Esophagus mucosa (tissue), 1 donor: ENCODE measurements at regions not wholly inside any gene's neighbourhood (a gene's known extent, or its start where the extent isn't known, plus 50 kb on each side); places are given as distances from the start of the nearest gene placed in this dataset.
A peak's percentile ranks its signal among the peaks of the same experiment; 100 is the strongest.

Experiments
- ATAC-seq: fragments of 200-7000 bp; cut with Tn5 transposase; one replicate; pipeline ENCODE4 v1.9.1; 2020
- donor health status: DM: yes; HTN: yes; CAD: no.

- ATAC-seq: no peak
These were observed 163.4 kb downstream of the COL6A3 start for GRCh38 chr2:237250599-237250998.

- no peak for ATAC-seq
These were observed 162.0 kb downstream of the COL6A3 start for GRCh38 chr2:237251986-237252385.

- ATAC-seq: peak; percentile 47
These were observed 160.8 kb downstream of the COL6A3 start for GRCh38 chr2:237253046-237253702.

- ATAC-seq: no peak
These were observed 159.5 kb downstream of the COL6A3 start for GRCh38 chr2:237254369-237254861.

- ATAC-seq: no peak
These were observed 158.9 kb downstream of the COL6A3 start for GRCh38 chr2:237254911-237255578.

- ATAC-seq: no peak
These were observed 157.1 kb downstream of the COL6A3 start for GRCh38 chr2:237256887-237257286.

- ATAC-seq: no peak
These were observed 156.5 kb downstream of the COL6A3 start for GRCh38 chr2:237257471-237257951.

GRCh38 chr2:237258116-237258515 lies 155.8 kb downstream of the COL6A3 start:
- no peak for ATAC-seq

GRCh38 chr2:237258615-237259014 lies 155.3 kb downstream of the COL6A3 start:
- no peak for ATAC-seq

GRCh38 chr2:237259201-237259600 lies 154.8 kb downstream of the COL6A3 start:
- ATAC-seq: no peak

GRCh38 chr2:237260039-237260620 lies 153.8 kb downstream of the COL6A3 start:
- ATAC-seq: no peak

- ATAC-seq: no peak
These were observed 153.3 kb downstream of the COL6A3 start for GRCh38 chr2:237260686-237261085.

- ATAC-seq: no peak
These were observed 152.6 kb downstream of the COL6A3 start for GRCh38 chr2:237261327-237261726.

GRCh38 chr2:237262838-237263771 lies 150.9 kb downstream of the COL6A3 start:
- peak; percentile 55 for ATAC-seq

- ATAC-seq: peak; percentile 44
These were observed 149.3 kb downstream of the COL6A3 start for GRCh38 chr2:237264480-237265219.

- ATAC-seq: no peak
These were observed 145.8 kb downstream of the COL6A3 start for GRCh38 chr2:237268004-237268708.

- ATAC-seq: no peak
These were observed 144.7 kb downstream of the COL6A3 start for GRCh38 chr2:237269138-237269875.

- ATAC-seq: no peak
These were observed 143.4 kb downstream of the COL6A3 start for GRCh38 chr2:237270520-237270919.

- ATAC-seq: no peak
These were observed 142.0 kb downstream of the COL6A3 start for GRCh38 chr2:237271698-237272652.
